ENCODE measurements at regions not wholly inside any gene's neighbourhood (a gene's known extent, or its start where the extent isn't known, plus 50 kb on each side); places are given as distances from the start of the nearest gene placed in this dataset.

DNA sequence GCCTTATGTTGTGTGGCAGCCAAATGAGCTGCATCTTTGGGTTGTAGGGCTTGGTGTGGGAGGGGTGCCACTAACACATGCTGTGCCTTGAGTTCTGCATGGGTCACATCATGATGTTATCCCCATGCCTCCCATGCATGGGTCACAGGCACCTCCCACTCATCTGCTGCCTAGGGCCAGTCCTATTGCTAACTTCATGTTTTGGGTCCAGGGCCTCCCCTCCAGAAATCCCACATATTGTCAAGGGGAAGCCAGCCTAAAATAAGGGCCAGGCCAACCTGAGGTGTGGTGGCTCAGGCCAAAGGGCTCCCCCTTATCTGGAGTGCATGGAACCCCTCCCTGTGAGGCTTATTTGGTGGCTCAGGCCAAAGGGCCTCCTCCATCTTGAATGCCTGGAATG, 299.0 kb downstream of the RPS24 start:
- TF ChIP-seq, protein P1, sequence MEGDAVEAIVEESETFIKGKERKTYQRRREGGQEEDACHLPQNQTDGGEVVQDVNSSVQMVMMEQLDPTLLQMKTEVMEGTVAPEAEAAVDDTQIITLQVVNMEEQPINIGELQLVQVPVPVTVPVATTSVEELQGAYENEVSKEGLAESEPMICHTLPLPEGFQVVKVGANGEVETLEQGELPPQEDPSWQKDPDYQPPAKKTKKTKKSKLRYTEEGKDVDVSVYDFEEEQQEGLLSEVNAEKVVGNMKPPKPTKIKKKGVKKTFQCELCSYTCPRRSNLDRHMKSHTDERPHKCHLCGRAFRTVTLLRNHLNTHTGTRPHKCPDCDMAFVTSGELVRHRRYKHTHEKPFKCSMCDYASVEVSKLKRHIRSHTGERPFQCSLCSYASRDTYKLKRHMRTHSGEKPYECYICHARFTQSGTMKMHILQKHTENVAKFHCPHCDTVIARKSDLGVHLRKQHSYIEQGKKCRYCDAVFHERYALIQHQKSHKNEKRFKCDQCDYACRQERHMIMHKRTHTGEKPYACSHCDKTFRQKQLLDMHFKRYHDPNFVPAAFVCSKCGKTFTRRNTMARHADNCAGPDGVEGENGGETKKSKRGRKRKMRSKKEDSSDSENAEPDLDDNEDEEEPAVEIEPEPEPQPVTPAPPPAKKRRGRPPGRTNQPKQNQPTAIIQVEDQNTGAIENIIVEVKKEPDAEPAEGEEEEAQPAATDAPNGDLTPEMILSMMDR (IDR thresholded peaks at IDR 0.05), result no peak
- no peak for TF ChIP-seq ZFX (IDR thresholded peaks at IDR 0.05; ENCODE audit: borderline replicate concordance)

DNA sequence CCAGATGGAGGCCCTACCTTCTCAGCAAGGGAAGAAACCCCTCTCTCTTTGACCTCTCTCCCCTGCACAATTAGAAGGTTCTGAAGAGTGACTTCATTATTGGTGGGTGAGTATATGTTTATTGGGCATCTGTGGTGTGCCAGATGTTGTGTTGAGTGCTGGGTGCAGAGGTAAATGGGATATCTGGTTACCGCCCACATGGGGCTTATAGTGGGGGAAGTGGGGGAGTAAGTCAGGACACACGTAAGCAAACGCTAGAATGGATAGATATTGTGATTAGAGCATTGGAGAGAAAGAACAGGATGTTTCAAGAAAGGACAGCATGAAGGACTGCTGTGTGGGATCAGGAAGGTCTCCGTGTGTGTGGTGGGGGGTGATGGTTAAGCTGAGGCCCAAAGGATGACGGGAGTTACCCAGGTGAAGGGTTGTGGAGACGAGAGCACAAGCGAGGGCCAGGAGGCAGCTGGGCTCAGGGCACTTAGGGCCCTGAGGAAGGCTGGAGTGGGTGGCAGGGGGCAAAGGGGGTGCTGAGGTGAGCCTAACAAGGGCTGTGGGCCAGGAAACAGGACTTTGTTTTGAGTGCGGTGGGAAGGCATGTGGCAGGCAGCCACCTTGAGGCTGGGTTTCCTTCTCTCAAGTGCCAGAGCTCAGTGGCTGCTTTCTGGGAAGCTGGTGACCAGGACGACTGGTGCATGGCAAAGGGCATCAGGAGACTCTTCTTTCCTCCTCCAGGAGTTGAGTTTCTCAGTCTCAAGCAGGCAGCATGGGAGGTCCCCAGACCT, 299.9 kb downstream of the RPS24 start:
- no peak overlapping the region for H3K27ac ChIP-seq
- no peak for TF ChIP-seq ZFX (IDR thresholded peaks at IDR 0.05; ENCODE audit: borderline replicate concordance)
- TF ChIP-seq, protein P1 (IDR thresholded peaks at IDR 0.05), result no peak

More for the DNA sequence above, 299.0 kb downstream of the RPS24 start:
- no peak overlapping the region for H3K27ac ChIP-seq

- TF ChIP-seq ZFX (IDR thresholded peaks at IDR 0.05; ENCODE audit: borderline replicate concordance), result no peak
- TF ChIP-seq, protein P1 (IDR thresholded peaks at IDR 0.05), result no peak
- H3K27ac ChIP-seq, result no peak overlapping the region
Observed at GRCh38 chr10:78335371-78335690, 301.7 kb downstream of the RPS24 start.

- TF ChIP-seq, protein P1 (IDR thresholded peaks at IDR 0.05), result no peak
- TF ChIP-seq ZFX (IDR thresholded peaks at IDR 0.05; ENCODE audit: borderline replicate concordance), result no peak
- H3K27ac ChIP-seq, result no peak overlapping the region
Observed at GRCh38 chr10:78335691-78336401, 302.2 kb downstream of the RPS24 start.

- H3K27ac ChIP-seq, result no peak overlapping the region
- TF ChIP-seq ZFX (IDR thresholded peaks at IDR 0.05; ENCODE audit: borderline replicate concordance), result no peak
- TF ChIP-seq, protein P1 (IDR thresholded peaks at IDR 0.05), result no peak
Observed at GRCh38 chr10:78336402-78336791, 302.7 kb downstream of the RPS24 start.

DNA sequence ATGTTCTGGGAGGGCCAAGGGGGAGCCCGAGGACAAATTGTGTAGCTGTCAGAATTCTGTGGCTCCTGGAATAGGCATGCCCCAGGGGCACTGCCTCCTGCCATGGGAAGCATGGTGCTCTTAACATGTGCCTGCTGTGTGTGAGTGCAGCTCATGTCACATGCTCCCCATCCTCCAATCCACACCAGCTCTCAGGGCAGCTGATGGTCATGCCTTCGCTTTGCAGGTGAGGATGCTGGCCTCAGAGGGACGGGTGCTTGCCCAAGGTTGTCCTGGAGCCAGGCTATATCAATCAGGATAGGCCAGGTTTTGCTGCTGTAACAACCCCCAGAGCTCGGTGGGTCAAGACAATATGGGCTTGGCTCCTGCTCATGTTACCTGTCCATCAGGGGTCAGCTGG, 303.4 kb downstream of the RPS24 start:
- TF ChIP-seq, protein P1 (IDR thresholded peaks at IDR 0.05), result no peak
- TF ChIP-seq ZFX (IDR thresholded peaks at IDR 0.05; ENCODE audit: borderline replicate concordance), result no peak
- no peak overlapping the region for H3K27ac ChIP-seq

All from 22Rv1 (cell line).